Gastroesophageal sphincter (tissue), 3 donors: ENCODE measurements at regions not wholly inside any gene's neighbourhood (a gene's known extent, or its start where the extent isn't known, plus 50 kb on each side); places are given as distances from the start of the nearest gene placed in this dataset.

Experiments
- EP300 ChIP-seq: sonication (generic); formaldehyde crosslinking; IDR thresholded peaks from one replicate; pipeline ENCODE4 v1.6.1; 2017; ENCODE audit warnings: antibody characterized with exemption, mild to moderate bottlenecking
- POLR2A ChIP-seq, 2 donors: fragments of 450-650 bp; IDR thresholded peaks; one replicate each; pipeline ENCODE4 v1.6.1; 2017; ENCODE audit warnings: antibody characterized with exemption in 2 of 2, mild to moderate bottlenecking in 2 of 2, moderate library complexity in 1 of 2
- POLR2AphosphoS5 ChIP-seq: sonication (generic); formaldehyde crosslinking; IDR thresholded peaks from one replicate; pipeline ENCODE4 v1.6.1; 2017; ENCODE audit warnings: antibody characterized with exemption
- TF ChIP-seq, protein P1 (sequence below), 4 experiments: fragments of 200-600 bp in 2 of 4; fragments of 450-650 bp in 2 of 4; sonication (generic) in 1 of 4; IDR thresholded peaks; one replicate each; pipeline ENCODE4 v1.5.1; 2017 to 2019; ENCODE audit warnings: antibody characterized with exemption in 4 of 4, mild to moderate bottlenecking in 2 of 4, moderate library complexity in 2 of 4

DNA sequence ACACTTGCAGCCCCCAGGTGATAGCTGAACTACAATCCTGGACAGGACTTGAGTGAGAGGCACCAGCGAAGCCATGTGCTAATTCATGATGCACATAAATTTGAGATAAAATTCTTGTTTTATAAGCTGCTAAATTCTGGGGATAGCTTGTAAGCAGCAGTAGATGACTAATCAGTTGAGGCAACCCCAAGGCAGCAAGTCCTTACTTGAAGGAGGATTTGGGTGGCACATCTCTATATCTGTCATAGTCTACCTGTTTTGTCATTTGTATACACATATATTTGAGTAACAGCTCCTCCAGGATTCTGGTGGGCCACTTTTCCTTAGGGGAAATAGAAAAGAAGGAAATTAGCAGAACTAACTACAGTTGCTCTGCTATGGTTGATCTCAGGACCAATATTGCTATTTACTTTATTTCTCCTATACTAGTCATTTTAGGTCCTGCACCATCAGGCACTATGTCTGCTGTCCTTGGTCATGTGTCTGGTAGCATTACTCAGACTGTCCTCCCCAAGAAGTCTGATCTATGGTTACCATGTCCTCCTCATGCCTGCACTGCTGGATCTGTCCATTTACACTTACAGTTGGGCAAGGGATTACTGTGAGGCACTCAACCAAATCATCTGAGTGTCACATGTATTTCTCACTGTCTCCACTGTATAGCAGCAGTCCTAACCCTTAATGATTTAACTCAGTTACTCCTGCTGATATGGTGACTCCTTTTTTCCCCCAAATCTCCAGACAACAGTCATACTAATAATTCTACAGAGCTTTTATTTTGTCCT is 436.0 kb upstream of the CWC22 start:
- TF ChIP-seq, protein P1, sequence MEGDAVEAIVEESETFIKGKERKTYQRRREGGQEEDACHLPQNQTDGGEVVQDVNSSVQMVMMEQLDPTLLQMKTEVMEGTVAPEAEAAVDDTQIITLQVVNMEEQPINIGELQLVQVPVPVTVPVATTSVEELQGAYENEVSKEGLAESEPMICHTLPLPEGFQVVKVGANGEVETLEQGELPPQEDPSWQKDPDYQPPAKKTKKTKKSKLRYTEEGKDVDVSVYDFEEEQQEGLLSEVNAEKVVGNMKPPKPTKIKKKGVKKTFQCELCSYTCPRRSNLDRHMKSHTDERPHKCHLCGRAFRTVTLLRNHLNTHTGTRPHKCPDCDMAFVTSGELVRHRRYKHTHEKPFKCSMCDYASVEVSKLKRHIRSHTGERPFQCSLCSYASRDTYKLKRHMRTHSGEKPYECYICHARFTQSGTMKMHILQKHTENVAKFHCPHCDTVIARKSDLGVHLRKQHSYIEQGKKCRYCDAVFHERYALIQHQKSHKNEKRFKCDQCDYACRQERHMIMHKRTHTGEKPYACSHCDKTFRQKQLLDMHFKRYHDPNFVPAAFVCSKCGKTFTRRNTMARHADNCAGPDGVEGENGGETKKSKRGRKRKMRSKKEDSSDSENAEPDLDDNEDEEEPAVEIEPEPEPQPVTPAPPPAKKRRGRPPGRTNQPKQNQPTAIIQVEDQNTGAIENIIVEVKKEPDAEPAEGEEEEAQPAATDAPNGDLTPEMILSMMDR (IDR thresholded peaks at IDR 0.05) = no peak
- no peak for TF ChIP-seq EP300
- TF ChIP-seq POLR2AphosphoS5 = no peak
- TF ChIP-seq POLR2A (IDR thresholded peaks at IDR 0.05) = no peak
